Tibial nerve (tissue), 4 donors: ENCODE measurements at regions not wholly inside any gene's neighbourhood (a gene's known extent, or its start where the extent isn't known, plus 50 kb on each side); places are given as distances from the start of the nearest gene placed in this dataset.

Experiments
- EP300 ChIP-seq, 2 donors: sonication (generic); formaldehyde crosslinking; IDR thresholded peaks; one replicate each; pipeline ENCODE4 v1.6.1; 2017; ENCODE audit warnings: antibody characterized with exemption in 2 of 2, mild to moderate bottlenecking in 1 of 2
- POLR2A ChIP-seq, 2 donors: fragments of 450-650 bp; IDR thresholded peaks; one replicate each; pipeline ENCODE4 v1.6.1; 2017; ENCODE audit warnings: antibody characterized with exemption in 2 of 2, mild to moderate bottlenecking in 2 of 2, moderate library complexity in 2 of 2
- TF ChIP-seq, protein P1 (sequence below), 5 experiments: fragments of 200-600 bp in 3 of 5; fragments of 450-650 bp in 2 of 5; sonication (generic) in 3 of 5; IDR thresholded peaks; one replicate each; pipeline ENCODE4 v1.5.1; 2016 to 2019; ENCODE audit warnings: antibody characterized with exemption in 5 of 5, mild to moderate bottlenecking in 3 of 5, moderate library complexity in 2 of 5

DNA sequence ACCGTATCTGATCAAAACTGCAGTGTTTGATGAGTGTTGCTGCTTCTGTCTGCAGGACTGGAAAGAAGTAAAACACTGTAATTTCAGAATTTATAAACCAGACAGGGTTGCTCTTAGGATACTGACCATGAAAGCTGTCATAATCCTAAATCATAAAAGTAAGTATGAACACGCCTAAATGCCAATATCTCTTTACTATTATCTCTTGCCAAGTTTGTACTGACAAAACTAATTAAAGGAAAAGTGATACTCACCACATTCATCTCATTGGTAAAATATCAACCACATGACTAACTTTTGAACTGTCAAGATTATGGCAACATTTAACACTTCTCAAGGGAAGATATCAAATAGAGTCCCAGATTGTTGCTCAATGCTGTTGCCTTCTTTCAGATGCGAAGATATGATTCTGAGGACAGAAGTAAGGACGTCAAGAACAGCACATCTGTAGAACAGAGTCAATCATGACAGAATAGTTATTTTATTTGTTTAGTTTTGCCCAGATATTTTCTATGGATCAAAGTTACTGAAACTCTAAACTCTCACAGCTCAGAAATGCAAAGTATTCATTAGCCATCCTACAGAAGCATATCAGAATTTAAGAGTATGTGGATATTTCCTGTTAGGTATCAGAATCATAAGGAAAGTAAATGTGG lies 61.4 kb upstream of the COL8A1 start:
- TF ChIP-seq, protein P1, sequence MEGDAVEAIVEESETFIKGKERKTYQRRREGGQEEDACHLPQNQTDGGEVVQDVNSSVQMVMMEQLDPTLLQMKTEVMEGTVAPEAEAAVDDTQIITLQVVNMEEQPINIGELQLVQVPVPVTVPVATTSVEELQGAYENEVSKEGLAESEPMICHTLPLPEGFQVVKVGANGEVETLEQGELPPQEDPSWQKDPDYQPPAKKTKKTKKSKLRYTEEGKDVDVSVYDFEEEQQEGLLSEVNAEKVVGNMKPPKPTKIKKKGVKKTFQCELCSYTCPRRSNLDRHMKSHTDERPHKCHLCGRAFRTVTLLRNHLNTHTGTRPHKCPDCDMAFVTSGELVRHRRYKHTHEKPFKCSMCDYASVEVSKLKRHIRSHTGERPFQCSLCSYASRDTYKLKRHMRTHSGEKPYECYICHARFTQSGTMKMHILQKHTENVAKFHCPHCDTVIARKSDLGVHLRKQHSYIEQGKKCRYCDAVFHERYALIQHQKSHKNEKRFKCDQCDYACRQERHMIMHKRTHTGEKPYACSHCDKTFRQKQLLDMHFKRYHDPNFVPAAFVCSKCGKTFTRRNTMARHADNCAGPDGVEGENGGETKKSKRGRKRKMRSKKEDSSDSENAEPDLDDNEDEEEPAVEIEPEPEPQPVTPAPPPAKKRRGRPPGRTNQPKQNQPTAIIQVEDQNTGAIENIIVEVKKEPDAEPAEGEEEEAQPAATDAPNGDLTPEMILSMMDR (IDR thresholded peaks at IDR 0.05) = no peak
- no peak for TF ChIP-seq POLR2A (IDR thresholded peaks at IDR 0.05)
- TF ChIP-seq EP300 (IDR thresholded peaks at IDR 0.05) = no peak
